ENCODE measurements at regions not wholly inside any gene's neighbourhood (a gene's known extent, or its start where the extent isn't known, plus 50 kb on each side); places are given as distances from the start of the nearest gene placed in this dataset.

DNA sequence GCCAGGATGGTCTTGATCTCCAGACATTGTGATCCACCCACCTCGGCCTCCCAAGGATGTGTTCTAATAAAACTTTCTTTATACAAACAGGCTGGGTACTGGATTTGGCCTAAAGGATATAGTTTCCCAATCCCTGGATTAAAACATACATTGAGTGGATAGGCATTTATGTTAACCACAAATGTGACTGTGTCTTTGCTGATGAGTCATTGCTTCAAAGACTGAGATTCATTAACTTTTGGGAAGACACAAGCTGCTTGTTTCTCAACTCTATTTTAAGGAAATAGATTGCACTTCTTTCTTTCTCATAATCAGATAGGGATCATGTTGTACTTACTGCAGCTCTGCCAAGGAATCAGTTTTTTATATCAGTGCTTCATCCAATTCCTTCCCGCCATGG lies 131.3 kb upstream of the AGA start:
- DNase-seq (ENCODE audit: low read depth): peak; percentile 79

- peak; percentile 14 for DNase-seq (ENCODE audit: low read depth)
Measured at GRCh38 chr4:177574446-177574845, 132.2 kb upstream of the AGA start.

DNA sequence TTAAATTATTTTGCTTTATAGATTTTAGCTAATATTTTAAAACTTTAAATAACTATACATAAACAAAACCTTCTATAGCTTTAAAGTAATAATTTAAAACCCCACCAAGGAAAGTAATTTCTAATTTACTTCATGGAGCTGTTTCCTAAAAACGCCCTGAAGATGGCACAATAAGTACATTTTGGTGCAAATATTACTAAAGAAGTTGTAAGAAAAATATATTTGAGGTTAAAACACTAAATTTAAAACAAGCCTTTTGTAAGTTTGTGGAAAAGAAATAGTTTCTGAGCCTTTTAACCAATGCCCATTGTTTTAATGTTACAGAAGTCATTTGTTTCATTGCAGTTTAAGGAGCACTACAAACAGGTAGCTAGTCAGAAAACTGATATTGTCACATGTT lies 137.4 kb upstream of the AGA start:
- DNase-seq (ENCODE audit: low read depth): no peak

- no peak for DNase-seq (ENCODE audit: low read depth)
Measured at GRCh38 chr4:177582992-177583391, 140.8 kb upstream of the AGA start.

DNA sequence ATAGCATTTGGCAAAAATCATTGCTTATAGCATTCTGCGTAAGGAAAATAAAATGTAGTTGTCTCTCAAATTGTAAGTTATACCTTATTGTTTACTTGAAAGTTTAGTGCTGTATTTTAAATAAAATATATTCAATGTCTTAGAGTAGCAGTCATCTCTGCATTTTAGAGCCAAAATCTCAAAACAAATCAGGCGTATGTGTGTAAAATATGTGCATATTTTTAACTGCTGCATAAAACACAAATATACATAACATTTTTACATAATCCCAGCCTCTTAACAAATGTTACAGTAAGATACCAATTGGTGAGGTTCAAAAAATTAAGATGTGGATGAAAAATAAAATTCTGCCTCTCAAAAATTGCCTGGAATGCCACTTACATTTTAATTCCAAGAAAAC lies 145.8 kb upstream of the AGA start:
- no peak for DNase-seq (ENCODE audit: low read depth)

- no peak for DNase-seq (ENCODE audit: low read depth)
Measured at GRCh38 chr4:177595386-177595785, 153.1 kb upstream of the AGA start.

DNA sequence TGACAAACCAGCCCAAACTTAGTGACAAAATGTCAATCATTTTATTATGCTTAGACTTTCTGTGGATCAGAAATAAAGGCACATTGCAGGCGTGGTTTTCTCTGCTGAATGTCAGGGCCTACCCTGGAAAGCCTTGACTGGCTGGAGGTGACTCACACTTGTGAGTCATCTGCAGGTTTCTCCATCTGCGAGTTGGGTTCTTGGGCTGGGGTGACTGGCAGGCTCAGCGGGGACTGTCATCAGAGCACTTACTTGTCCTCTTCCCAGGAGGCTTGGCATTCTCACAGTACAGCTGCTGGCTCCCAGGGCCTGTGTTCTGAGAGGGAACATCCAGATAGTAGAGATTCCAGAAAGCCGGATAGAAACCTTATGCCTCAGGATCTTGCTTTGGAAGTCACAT lies 153.8 kb upstream of the AGA start:
- peak; percentile 57 for DNase-seq (ENCODE audit: low read depth)

DNA sequence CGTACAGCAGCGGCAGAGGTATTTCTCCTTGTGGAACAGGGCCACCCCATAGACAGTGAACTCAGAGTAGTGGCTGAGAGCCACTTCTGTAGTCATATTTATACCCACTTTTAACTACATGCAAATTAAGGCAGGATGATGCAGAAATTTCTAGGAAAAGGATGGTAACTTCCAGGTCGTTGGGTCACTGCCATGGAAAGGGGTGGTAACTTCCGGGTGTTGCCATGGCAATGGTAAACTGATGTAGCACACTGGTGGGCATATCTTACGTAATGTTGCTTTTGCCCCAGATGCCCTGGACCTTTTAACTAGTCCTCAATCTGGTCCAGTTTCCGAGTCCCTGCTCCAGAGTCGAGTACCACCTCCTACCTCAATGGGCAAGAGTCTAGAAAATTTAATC lies 154.8 kb upstream of the AGA start:
- no peak for DNase-seq (ENCODE audit: low read depth)

- DNase-seq (ENCODE audit: low read depth): no peak
Measured at GRCh38 chr4:177605252-177605651, 163.0 kb upstream of the AGA start.

DNA sequence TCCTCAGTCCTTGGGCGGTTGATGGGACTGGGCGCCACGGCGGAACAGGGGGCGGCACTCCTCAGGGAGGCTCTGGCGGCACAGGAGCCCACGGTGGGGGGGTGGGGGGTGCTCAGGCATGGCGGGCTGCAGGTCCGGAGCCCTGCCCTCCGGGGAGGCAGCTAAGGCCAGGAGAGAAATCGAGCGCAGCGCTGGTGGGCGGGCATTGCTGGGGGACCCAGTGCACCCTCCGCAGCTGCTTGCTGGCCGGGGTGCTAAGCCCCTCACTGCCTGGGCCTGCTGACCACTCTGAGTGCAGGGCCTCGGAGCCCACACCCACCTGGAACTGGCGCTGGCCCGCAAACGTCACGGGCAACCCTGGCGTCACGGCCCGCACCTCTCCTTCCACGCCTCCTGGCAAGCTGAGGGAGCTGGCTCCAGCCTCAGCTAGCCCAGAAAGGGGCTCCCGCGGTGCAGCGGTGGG lies 164.9 kb upstream of the AGA start:
- no peak for DNase-seq (ENCODE audit: low read depth)

DNA sequence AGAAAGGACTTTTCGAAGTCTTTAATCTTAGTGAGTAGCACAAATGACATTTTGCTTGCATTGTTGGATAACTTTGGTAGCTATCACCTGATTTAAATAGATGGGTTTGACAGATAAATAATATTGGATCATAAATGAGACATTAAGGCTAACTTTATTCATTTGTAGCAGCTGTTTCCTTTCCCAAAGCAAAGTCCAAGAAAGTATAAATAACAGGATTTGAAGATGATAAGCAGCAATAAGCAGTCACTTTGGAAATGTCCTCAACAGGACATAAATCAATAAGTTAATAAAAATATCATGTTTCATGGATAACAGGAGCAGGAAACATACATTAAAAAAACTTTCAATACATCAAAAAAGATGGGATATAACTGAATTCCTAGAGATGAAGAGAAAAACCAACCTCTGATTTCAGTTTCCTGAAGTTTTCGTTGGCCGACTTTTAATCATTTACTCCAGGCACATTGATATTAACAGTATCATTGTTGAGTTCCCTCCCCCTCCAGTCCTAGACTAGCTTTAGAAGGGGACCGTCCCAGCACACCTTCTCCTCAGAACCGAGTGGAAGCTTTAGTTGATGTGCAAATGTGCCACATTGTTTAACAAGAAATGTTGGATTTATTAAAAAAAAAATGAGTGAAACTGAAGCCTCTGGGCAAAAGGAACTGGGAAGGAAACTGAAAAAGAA lies 169.9 kb upstream of the AGA start:
- no peak for DNase-seq (ENCODE audit: low read depth)

DNA sequence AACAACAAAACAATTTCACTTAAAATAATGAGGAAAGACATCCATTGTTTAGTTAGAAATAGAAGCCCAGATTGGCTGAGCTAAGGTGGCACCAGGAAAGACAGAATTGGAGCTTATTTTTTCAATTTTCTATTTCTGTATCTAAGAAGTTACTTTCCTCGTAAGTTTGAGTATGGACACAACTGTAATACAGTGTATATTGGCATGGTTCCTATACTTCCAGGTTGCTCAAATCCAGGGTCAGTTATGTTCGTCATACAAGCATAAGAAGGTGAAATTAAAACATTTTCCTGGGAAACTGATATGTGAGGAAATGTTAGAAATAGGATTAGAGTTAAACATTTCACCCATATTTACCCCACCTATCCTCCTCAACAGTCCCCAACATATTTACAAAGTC lies 170.4 kb upstream of the AGA start:
- DNase-seq (ENCODE audit: low read depth): no peak

- DNase-seq (ENCODE audit: low read depth): no peak
Measured at GRCh38 chr4:177632481-177632880, 190.2 kb upstream of the AGA start.

GRCh38 chr4:177638871-177639270 lies 196.6 kb upstream of the AGA start:
- DNase-seq (ENCODE audit: low read depth): no peak

GRCh38 chr4:177640864-177641263 lies 198.6 kb upstream of the AGA start:
- no peak for DNase-seq (ENCODE audit: low read depth)

GRCh38 chr4:177660223-177660622 lies 218.0 kb upstream of the AGA start:
- DNase-seq (ENCODE audit: low read depth): no peak

GRCh38 chr4:177667687-177668086 lies 225.4 kb upstream of the AGA start:
- DNase-seq (ENCODE audit: low read depth): no peak

- DNase-seq (ENCODE audit: low read depth): no peak
Measured at GRCh38 chr4:177671387-177671786, 229.2 kb upstream of the AGA start.

- DNase-seq (ENCODE audit: low read depth): no peak
Measured at GRCh38 chr4:177671845-177672244, 229.6 kb upstream of the AGA start.

DNA sequence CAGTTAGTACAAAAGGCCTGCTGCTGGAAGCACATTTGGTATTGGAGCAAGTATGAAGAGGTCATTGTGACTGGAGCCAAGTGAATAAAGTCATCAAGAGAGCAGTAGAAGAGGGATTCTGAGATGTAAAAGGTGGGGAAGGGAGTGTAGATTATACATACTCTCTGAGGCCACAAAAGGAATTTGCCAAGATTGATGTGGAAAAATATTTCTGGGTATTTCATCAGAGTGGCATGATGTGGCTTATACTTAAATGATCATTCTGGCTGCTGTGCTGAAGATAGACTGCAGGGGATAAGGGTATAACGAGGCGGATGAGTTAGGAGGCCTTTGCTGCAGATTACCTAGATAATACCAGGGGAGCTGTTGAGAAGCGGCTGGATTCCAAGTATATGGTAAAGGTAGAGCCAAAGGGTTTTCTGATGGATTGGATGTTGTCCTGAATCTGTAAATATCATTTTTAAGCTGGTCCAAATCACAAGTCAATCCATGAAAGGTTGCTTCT lies 231.8 kb upstream of the AGA start:
- DNase-seq (ENCODE audit: low read depth): no peak

- no peak for DNase-seq (ENCODE audit: low read depth)
Measured at GRCh38 chr4:177680308-177680707, 238.1 kb upstream of the AGA start.

- DNase-seq (ENCODE audit: low read depth): no peak
Measured at GRCh38 chr4:177681902-177682301, 239.7 kb upstream of the AGA start.

DNA sequence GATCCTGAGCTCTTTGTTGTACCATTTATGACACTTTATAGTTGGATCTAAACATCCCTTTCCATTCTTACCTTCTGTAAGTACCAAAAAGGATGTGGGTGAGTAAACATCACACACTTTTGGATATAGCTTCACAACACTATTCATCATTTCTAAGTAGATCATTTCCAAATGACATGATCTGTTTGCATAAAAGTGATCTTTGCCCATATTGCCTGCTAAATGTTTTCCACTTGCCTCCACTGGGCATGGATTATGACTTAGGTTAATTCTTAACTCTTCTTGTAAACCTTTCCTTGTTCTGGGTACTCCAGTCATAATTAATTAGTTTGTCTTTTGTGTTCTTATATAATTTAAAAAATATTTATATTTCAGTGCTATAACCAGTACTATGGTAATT lies 244.9 kb upstream of the AGA start:
- DNase-seq (ENCODE audit: low read depth): no peak

DNA sequence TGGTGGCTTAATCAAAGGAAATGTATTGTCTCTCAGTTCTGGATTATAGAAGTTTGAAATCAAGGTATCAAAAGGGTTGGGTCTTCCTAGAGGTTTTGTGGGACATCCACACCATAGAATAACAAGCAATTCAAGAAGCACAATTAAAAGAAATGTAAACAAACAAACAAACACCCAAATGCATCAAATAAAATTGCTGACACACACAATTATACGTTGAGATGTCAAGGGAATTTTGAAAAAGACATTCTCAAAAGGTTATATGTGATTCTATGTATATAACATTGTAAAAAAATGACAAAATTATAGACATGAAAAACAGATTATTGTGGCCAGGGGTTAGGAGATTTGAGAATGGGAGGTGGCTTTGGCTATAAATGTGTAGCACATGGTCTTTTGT lies 250.7 kb upstream of the AGA start:
- DNase-seq (ENCODE audit: low read depth): no peak

Measured in HS-5 (cell line).